ENCODE measurements at regions not wholly inside any gene's neighbourhood (a gene's known extent, or its start where the extent isn't known, plus 50 kb on each side); places are given as distances from the start of the nearest gene placed in this dataset.

DNA sequence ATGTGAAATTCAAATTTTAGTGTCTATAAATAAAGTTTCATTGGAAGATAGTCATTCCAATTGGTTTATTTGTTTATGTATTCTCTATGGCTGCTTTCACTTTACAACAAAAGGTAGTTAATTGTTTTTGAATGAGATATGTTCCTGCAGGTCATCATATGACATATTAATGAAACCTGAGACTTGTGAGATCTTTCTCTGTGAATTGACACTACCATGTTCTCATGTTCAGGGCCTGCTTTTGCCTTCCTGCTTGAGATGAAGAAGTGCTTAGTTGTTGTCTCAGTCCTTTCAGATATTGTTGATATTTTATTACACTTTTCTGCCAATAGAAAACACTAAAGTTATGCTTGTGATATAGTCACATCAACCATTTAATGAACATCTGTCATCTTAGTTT lies 132.5 kb downstream of the UTRN start (continued):
- TF ChIP-seq NCOR1 (IDR thresholded peaks at IDR 0.05; ENCODE audit: borderline replicate concordance, low read length), result no peak
- no peak for TF ChIP-seq NFIC (IDR thresholded peaks at IDR 0.05; ENCODE audit: low read length)
- TF ChIP-seq, protein P1, sequence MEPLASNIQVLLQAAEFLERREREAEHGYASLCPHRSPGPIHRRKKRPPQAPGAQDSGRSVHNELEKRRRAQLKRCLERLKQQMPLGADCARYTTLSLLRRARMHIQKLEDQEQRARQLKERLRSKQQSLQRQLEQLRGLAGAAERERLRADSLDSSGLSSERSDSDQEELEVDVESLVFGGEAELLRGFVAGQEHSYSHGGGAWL (CRISPR knock-in tag; IDR thresholded peaks at IDR 0.05), result no peak
- TF ChIP-seq KLF15 (CRISPR knock-in tag; IDR thresholded peaks at IDR 0.05; ENCODE audit: borderline replicate concordance), result no peak
- no peak for TF ChIP-seq ZNF629 (CRISPR knock-in tag; conservative IDR thresholded peaks at IDR 0.05)
- no peak for TF ChIP-seq ERF (CRISPR knock-in tag; IDR thresholded peaks at IDR 0.05)

GRCh38 chr6:144418959-144419545 lies 133.9 kb downstream of the UTRN start:
- Histone ChIP-seq H3K9me3 (ENCODE audit: low read length) (no peaks in the 10 kb centered on the region), H3K79me2 (ENCODE audit: insufficient read depth, low read length) (peaks cover 59% of the 10 kb centered on the region), H3K9ac (ENCODE audit: insufficient read depth, low read depth, low read length) (no peak overlapping the region), H3K4me3 (replicated peaks in 1 of 3; ENCODE audit: insufficient read depth in 1 of 3, low read depth in 2 of 3, low read length in 3 of 3) (no peak overlapping the region), H2AFZ (ENCODE audit: low read length) (no peak overlapping the region), H3K27ac (ENCODE audit: extremely low read length, insufficient read depth, low read length) (no peak overlapping the region), H3K27me3 (ENCODE audit: control insufficient read depth in 1 of 2, insufficient read depth in 2 of 2, low read length in 2 of 2) (no peaks in the 10 kb centered on the region), H4K20me1 (ENCODE audit: insufficient read depth, low read length) (peaks cover 56% of the 10 kb centered on the region), H3K4me1 (ENCODE audit: insufficient read depth, low read length) (peaks cover 27% of the 10 kb centered on the region), H3K4me2 (ENCODE audit: low read depth, low read length) (no peak overlapping the region), H3K36me3 (replicated peaks in 1 of 2; ENCODE audit: control insufficient read depth in 1 of 2, insufficient read depth in 2 of 2, low read length in 2 of 2) (peaks cover 13 to 21% of the 10 kb centered on the region in 2 experiments)
- ChIA-PET POLR2A (no interaction called here), CTCF (ENCODE audit: low intra/inter-chr PET ratio, low total read pairs) (no interaction called here)
- no TSS peak for BruUV-seq (replicated peaks)
- DNase-seq (ENCODE audit: low spot score), result no peak
- in situ Hi-C loops (cut with HindIII; ENCODE audit: extremely low pct_ligation_motif_present, low pct_unique_long_range_greater_than_20kb) (no loop called here), intact Hi-C loops (cut with micrococcal nuclease; ENCODE audit: unreplicated experiment) (no loop called here)
- TF ChIP-seq PCBP1 (IDR thresholded peaks at IDR 0.05; ENCODE audit: borderline replicate concordance, low read depth, low read length) (no peak), HOXA9 (CRISPR knock-in tag; IDR thresholded peaks at IDR 0.05; ENCODE audit: borderline replicate concordance) (no peak), NFE2 (CRISPR knock-in tag; IDR thresholded peaks at IDR 0.05) (no peak), ZNF577 (CRISPR knock-in tag; IDR thresholded peaks at IDR 0.05; ENCODE audit: borderline replicate concordance, low read depth) (no peak), ZNF282 (IDR thresholded peaks at IDR 0.05; ENCODE audit: partially characterized antibody) (no peak), MBNL3 (CRISPR knock-in tag; conservative IDR thresholded peaks at IDR 0.05) (no peak), CBX2 (IDR thresholded peaks at IDR 0.05; ENCODE audit: low read depth, low read length) (no peak), CBX2 (CRISPR knock-in tag; IDR thresholded peaks at IDR 0.05; ENCODE audit: low read depth) (no peak), DNMT3B (CRISPR knock-in tag; conservative IDR thresholded peaks at IDR 0.05) (no peak), ZNF878 (CRISPR knock-in tag; IDR thresholded peaks at IDR 0.05) (no peak), PAF1 (CRISPR knock-in tag; IDR thresholded peaks at IDR 0.05) (no peak)
- no peak for FAIRE-seq
- ATAC-seq, result no peak
- WGBS (ENCODE audit: low lambda C conversion rate), result 97% methylated on average over 6 of the region's 6 CpGs

Measured in HepG2 (cell line).